Muscle of back (tissue), 3 donors: ENCODE measurements at regions not wholly inside any gene's neighbourhood (a gene's known extent, or its start where the extent isn't known, plus 50 kb on each side); places are given as distances from the start of the nearest gene placed in this dataset.
"Not testable (repeated sequence)": the region's sequence is repeated elsewhere in the genome, so short reads cannot be mapped to it uniquely, and the experiment has no call there.

Experiments
- DNase-seq, 3 donors: peaks; one replicate each; pipeline versions ENCODE4 v3.0.0 to v3.0.0-alpha.2; 2013

- DNase-seq: no peak
Measured at GRCh38 chr6:22349051-22349450, 52.2 kb upstream of the PRL start.

GRCh38 chr6:22349528-22349927, 52.7 kb upstream of the PRL start:
- no peak for DNase-seq

GRCh38 chr6:22350109-22350508, 53.3 kb upstream of the PRL start:
- no peak for DNase-seq

- no peak for DNase-seq
Measured at GRCh38 chr6:22353101-22353500, 56.3 kb upstream of the PRL start.

GRCh38 chr6:22356362-22356940, 59.6 kb upstream of the PRL start:
- no peak for DNase-seq

GRCh38 chr6:22357724-22358189, 60.9 kb upstream of the PRL start:
- no peak for DNase-seq

GRCh38 chr6:22361576-22361975, 64.7 kb upstream of the PRL start:
- no peak for DNase-seq

- peak in 1 of 3 donors; percentile 22 for DNase-seq
Measured at GRCh38 chr6:22362361-22362760, 65.5 kb upstream of the PRL start.

GRCh38 chr6:22363166-22363713, 66.4 kb upstream of the PRL start:
- peak in 1 of 3 donors; percentile 22 for DNase-seq

GRCh38 chr6:22363714-22364239, 66.9 kb upstream of the PRL start:
- peak in 1 of 3 donors; percentile 53 for DNase-seq

GRCh38 chr6:22364306-22364705, 67.5 kb upstream of the PRL start:
- peak in 1 of 3 donors; percentile 25 for DNase-seq

- DNase-seq: no peak
Measured at GRCh38 chr6:22366214-22366613, 69.4 kb upstream of the PRL start.

- DNase-seq: peak in 1 of 3 donors; percentile 52
Measured at GRCh38 chr6:22367346-22367745, 70.5 kb upstream of the PRL start.

- DNase-seq: peak in 1 of 3 donors; percentile 27
Measured at GRCh38 chr6:22368794-22369193, 72.0 kb upstream of the PRL start.

GRCh38 chr6:22372922-22373321, 76.1 kb upstream of the PRL start:
- no peak for DNase-seq

- DNase-seq: not testable (repeated sequence)
Measured at GRCh38 chr6:22374950-22375349, 78.1 kb upstream of the PRL start.

- DNase-seq: not testable (repeated sequence)
Measured at GRCh38 chr6:22376293-22376692, 79.5 kb upstream of the PRL start.

GRCh38 chr6:22378536-22378935, 81.7 kb upstream of the PRL start:
- DNase-seq: not testable (repeated sequence)

- no peak for DNase-seq
Measured at GRCh38 chr6:22380236-22380635, 83.4 kb upstream of the PRL start.

GRCh38 chr6:22381845-22382544, 85.2 kb upstream of the PRL start:
- DNase-seq: no peak

- no peak for DNase-seq
Measured at GRCh38 chr6:22383016-22383415, 86.2 kb upstream of the PRL start.

- peak in 1 of 3 donors; percentile 22 for DNase-seq
Measured at GRCh38 chr6:22392711-22393110, 95.9 kb upstream of the PRL start.

- DNase-seq: no peak
Measured at GRCh38 chr6:22394691-22395090, 97.9 kb upstream of the PRL start.
